ENCODE measurements at regions not wholly inside any gene's neighbourhood (a gene's known extent, or its start where the extent isn't known, plus 50 kb on each side); places are given as distances from the start of the nearest gene placed in this dataset.

DNA sequence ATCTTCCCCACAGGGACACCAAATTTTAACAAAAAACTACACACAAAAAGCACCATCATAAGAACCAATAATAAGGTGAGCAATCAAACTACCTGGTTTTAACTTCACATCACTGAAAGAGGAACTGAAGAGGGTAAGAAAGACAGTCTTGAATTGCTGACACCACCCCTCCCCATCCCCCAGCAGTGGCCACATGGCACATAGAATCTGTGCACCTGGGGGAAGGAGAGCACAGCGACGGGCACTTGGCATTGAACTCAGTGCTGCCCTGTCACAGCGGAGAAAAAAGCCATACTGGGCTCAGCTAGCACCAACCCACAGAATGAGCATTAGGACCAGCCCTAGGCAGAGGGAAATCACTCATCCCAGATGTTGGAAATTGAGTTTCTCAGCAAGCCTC, 640.0 kb upstream of the ADGRL2 start:
- TF ChIP-seq SUZ12 (IDR thresholded peaks at IDR 0.05; ENCODE audit: extremely low read depth, insufficient read depth, insufficient read length) (no peak), ZNF274 (IDR thresholded peaks at IDR 0.05; ENCODE audit: low read depth, low read length) (no peak), YY1 (IDR thresholded peaks at IDR 0.05; ENCODE audit: insufficient read depth, insufficient read length) (no peak)
